Activated naive CD8-positive, alpha-beta T cell treated with anti-CD3 and anti-CD28 coated beads for 36 hours (primary cell): ENCODE measurements at regions not wholly inside any gene's neighbourhood (a gene's known extent, or its start where the extent isn't known, plus 50 kb on each side); places are given as distances from the start of the nearest gene placed in this dataset.
"Not testable (repeated sequence)": the region's sequence is repeated elsewhere in the genome, so short reads cannot be mapped to it uniquely, and the experiment has no call there.

Experiments
- DNase-seq: peaks from one replicate; pipeline ENCODE4 v3.0.0; 2021
- H3K27ac Mint-ChIP-seq: one replicate; pipeline ENCODE4 v1.8.0; 2022; ENCODE audit warnings: mild to moderate bottlenecking, moderate library complexity, mixed read lengths
- H3K27me3 Mint-ChIP-seq: one replicate; pipeline ENCODE4 v1.8.0; 2022; ENCODE audit warnings: mild to moderate bottlenecking, mixed read lengths
- H3K36me3 Mint-ChIP-seq: one replicate; pipeline ENCODE4 v1.8.0; 2021; ENCODE audit warnings: mild to moderate bottlenecking, mixed read lengths
- H3K4me1 Mint-ChIP-seq: one replicate; pipeline ENCODE4 v1.8.0; 2021; ENCODE audit warnings: mixed read lengths
- H3K4me3 Mint-ChIP-seq: one replicate; pipeline ENCODE4 v1.8.0; 2022; ENCODE audit warnings: mild to moderate bottlenecking, moderate library complexity, mixed read lengths
- H3K9me3 Mint-ChIP-seq: one replicate; pipeline ENCODE4 v1.8.0; 2022; ENCODE audit warnings: mixed read lengths

- no peak for DNase-seq
- no peaks in the 10 kb centered on the region for H3K36me3 Mint-ChIP-seq
- H3K27ac Mint-ChIP-seq = no peak overlapping the region
- H3K4me3 Mint-ChIP-seq = no peak overlapping the region
- no peaks in the 10 kb centered on the region for H3K9me3 Mint-ChIP-seq
- H3K27me3 Mint-ChIP-seq = no peaks in the 10 kb centered on the region
- peaks cover 11% of the 10 kb centered on the region for H3K4me1 Mint-ChIP-seq
Observed at GRCh38 chr2:106020032-106020431, 174.1 kb downstream of the UXS1 start.

GRCh38 chr2:106018141-106018540 lies 176.0 kb downstream of the UXS1 start:
- Mint-ChIP-seq H3K36me3 (no peaks in the 10 kb centered on the region), H3K27me3 (no peaks in the 10 kb centered on the region), H3K9me3 (no peaks in the 10 kb centered on the region), H3K4me1 (peaks cover 13% of the 10 kb centered on the region), H3K4me3 (no peak overlapping the region), H3K27ac (no peak overlapping the region)
- DNase-seq = no peak

- peaks cover 10% of the 10 kb centered on the region for H3K4me1 Mint-ChIP-seq
- H3K27me3 Mint-ChIP-seq = no peaks in the 10 kb centered on the region
- H3K36me3 Mint-ChIP-seq = peaks cover 7% of the 10 kb centered on the region
- H3K4me3 Mint-ChIP-seq = no peak overlapping the region
- no peak for DNase-seq
- H3K27ac Mint-ChIP-seq = no peak overlapping the region
- peaks cover 10% of the 10 kb centered on the region for H3K9me3 Mint-ChIP-seq
Observed at GRCh38 chr2:106012591-106013347, 181.3 kb downstream of the UXS1 start.

GRCh38 chr2:106012001-106012590 lies 182.0 kb downstream of the UXS1 start:
- Mint-ChIP-seq H3K36me3 (peaks cover 10% of the 10 kb centered on the region), H3K4me3 (no peak overlapping the region), H3K27me3 (no peaks in the 10 kb centered on the region), H3K27ac (no peak overlapping the region), H3K4me1 (peaks cover 9% of the 10 kb centered on the region), H3K9me3 (peaks cover 14% of the 10 kb centered on the region)
- no peak for DNase-seq

- H3K36me3 Mint-ChIP-seq = peaks cover 14% of the 10 kb centered on the region
- H3K4me1 Mint-ChIP-seq = peaks cover 9% of the 10 kb centered on the region
- no peak for DNase-seq
- H3K4me3 Mint-ChIP-seq = no peak overlapping the region
- no peaks in the 10 kb centered on the region for H3K27me3 Mint-ChIP-seq
- no peak overlapping the region for H3K27ac Mint-ChIP-seq
- H3K9me3 Mint-ChIP-seq = peaks cover 22% of the 10 kb centered on the region
Observed at GRCh38 chr2:106011380-106011779, 182.7 kb downstream of the UXS1 start.

GRCh38 chr2:106010818-106011355 lies 183.2 kb downstream of the UXS1 start:
- H3K4me3 Mint-ChIP-seq = no peak overlapping the region
- H3K9me3 Mint-ChIP-seq = peaks cover 26% of the 10 kb centered on the region
- H3K27ac Mint-ChIP-seq = no peak overlapping the region
- peaks cover 8% of the 10 kb centered on the region for H3K4me1 Mint-ChIP-seq
- DNase-seq = no peak
- peaks cover 14% of the 10 kb centered on the region for H3K36me3 Mint-ChIP-seq
- no peaks in the 10 kb centered on the region for H3K27me3 Mint-ChIP-seq

- no peak for DNase-seq
- Mint-ChIP-seq H3K27me3 (no peaks in the 10 kb centered on the region), H3K9me3 (peaks cover 40% of the 10 kb centered on the region), H3K27ac (no peak overlapping the region), H3K4me3 (no peak overlapping the region), H3K4me1 (peaks cover 4% of the 10 kb centered on the region), H3K36me3 (peaks cover 17% of the 10 kb centered on the region)
Observed at GRCh38 chr2:106009096-106009495, 185.0 kb downstream of the UXS1 start.

GRCh38 chr2:106004851-106005250 lies 189.2 kb downstream of the UXS1 start:
- Mint-ChIP-seq H3K36me3 (peaks cover 17% of the 10 kb centered on the region), H3K4me3 (no peak overlapping the region), H3K4me1 (no peaks in the 10 kb centered on the region), H3K27me3 (no peaks in the 10 kb centered on the region), H3K9me3 (peaks cover 44% of the 10 kb centered on the region), H3K27ac (no peak overlapping the region)
- DNase-seq = no peak

GRCh38 chr2:105999211-105999989 lies 194.7 kb downstream of the UXS1 start:
- Mint-ChIP-seq H3K4me3 (no peak overlapping the region), H3K4me1 (no peaks in the 10 kb centered on the region), H3K9me3 (peaks cover 20% of the 10 kb centered on the region), H3K27me3 (no peaks in the 10 kb centered on the region), H3K27ac (no peak overlapping the region), H3K36me3 (peaks cover 4% of the 10 kb centered on the region)
- no peak for DNase-seq

- no peak for DNase-seq
- H3K27me3 Mint-ChIP-seq = no peaks in the 10 kb centered on the region
- H3K9me3 Mint-ChIP-seq = peaks cover 27% of the 10 kb centered on the region
- H3K27ac Mint-ChIP-seq = no peak overlapping the region
- H3K36me3 Mint-ChIP-seq = peaks cover 13% of the 10 kb centered on the region
- no peak overlapping the region for H3K4me3 Mint-ChIP-seq
- no peaks in the 10 kb centered on the region for H3K4me1 Mint-ChIP-seq
Observed at GRCh38 chr2:105997711-105998110, 196.4 kb downstream of the UXS1 start.

GRCh38 chr2:105990624-105991023 lies 203.5 kb downstream of the UXS1 start:
- no peak for DNase-seq
- H3K4me1 Mint-ChIP-seq = peaks cover 27% of the 10 kb centered on the region
- no peak overlapping the region for H3K4me3 Mint-ChIP-seq
- H3K27me3 Mint-ChIP-seq = no peaks in the 10 kb centered on the region
- no peak overlapping the region for H3K27ac Mint-ChIP-seq
- H3K36me3 Mint-ChIP-seq = peaks cover 25% of the 10 kb centered on the region
- H3K9me3 Mint-ChIP-seq = peaks cover 44% of the 10 kb centered on the region

GRCh38 chr2:105989803-105990202 lies 204.3 kb downstream of the UXS1 start:
- Mint-ChIP-seq H3K36me3 (peaks cover 25% of the 10 kb centered on the region), H3K9me3 (peaks cover 46% of the 10 kb centered on the region), H3K4me1 (peaks cover 32% of the 10 kb centered on the region), H3K27ac (peak overlapping the region; percentile 40)
- DNase-seq, H3K4me3 Mint-ChIP-seq, H3K27me3 Mint-ChIP-seq: not testable (repeated sequence)

GRCh38 chr2:105989070-105989469 lies 205.0 kb downstream of the UXS1 start:
- Mint-ChIP-seq H3K27me3 (no peaks in the 10 kb centered on the region), H3K4me3 (no peak overlapping the region), H3K27ac (no peak overlapping the region), H3K9me3 (peaks cover 40% of the 10 kb centered on the region), H3K36me3 (peaks cover 25% of the 10 kb centered on the region), H3K4me1 (peaks cover 33% of the 10 kb centered on the region)
- no peak for DNase-seq

GRCh38 chr2:105977807-105978206 lies 216.3 kb downstream of the UXS1 start:
- Mint-ChIP-seq H3K9me3 (peaks cover 7% of the 10 kb centered on the region), H3K4me1 (peaks cover 33% of the 10 kb centered on the region), H3K4me3 (no peak overlapping the region), H3K27ac (peak overlapping the region; percentile 19), H3K27me3 (no peaks in the 10 kb centered on the region), H3K36me3 (no peaks in the 10 kb centered on the region)
- no peak for DNase-seq

GRCh38 chr2:105977212-105977611 lies 216.9 kb downstream of the UXS1 start:
- DNase-seq = no peak
- H3K9me3 Mint-ChIP-seq = peaks cover 7% of the 10 kb centered on the region
- H3K4me3 Mint-ChIP-seq = no peak overlapping the region

More at GRCh38 chr2:105977212-105977611, 216.9 kb downstream of the UXS1 start:
- no peaks in the 10 kb centered on the region for H3K27me3 Mint-ChIP-seq
- H3K36me3 Mint-ChIP-seq = no peaks in the 10 kb centered on the region
- H3K4me1 Mint-ChIP-seq = peaks cover 38% of the 10 kb centered on the region
- H3K27ac Mint-ChIP-seq = peak overlapping the region; percentile 19
